G401.6 (cell line): ENCODE measurements at regions not wholly inside any gene's neighbourhood (a gene's known extent, or its start where the extent isn't known, plus 50 kb on each side); places are given as distances from the start of the nearest gene placed in this dataset.
"Not testable (repeated sequence)": the region's sequence is repeated elsewhere in the genome, so short reads cannot be mapped to it uniquely, and the experiment has no call there.

ENCODE experiments used
- FAIRE-seq: peaks from 2 replicates; lab custom pipeline; 2012; peaks lifted over from hg19 to GRCh38; lab: Jason Lieb, UNC

DNA sequence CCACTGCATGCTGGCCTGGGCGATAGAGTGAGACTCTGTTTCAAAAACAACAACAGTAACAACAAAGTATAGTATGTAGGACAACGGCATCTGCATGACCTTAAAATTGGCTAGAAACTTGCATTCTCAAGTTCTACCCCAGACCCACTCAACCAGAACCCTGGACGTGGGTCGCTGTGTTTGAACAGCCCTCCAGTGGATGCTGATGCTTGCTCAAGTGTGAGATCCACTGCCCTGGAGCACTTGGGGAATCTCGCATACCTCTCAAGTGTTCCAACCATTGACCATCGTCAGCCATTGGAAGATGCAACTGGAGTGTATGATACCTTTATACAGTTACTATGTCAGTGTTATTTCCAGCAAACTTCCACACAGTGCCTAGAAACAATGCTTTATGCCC, 435.9 kb downstream of the DCDC2C start:
- FAIRE-seq, result no peak

DNA sequence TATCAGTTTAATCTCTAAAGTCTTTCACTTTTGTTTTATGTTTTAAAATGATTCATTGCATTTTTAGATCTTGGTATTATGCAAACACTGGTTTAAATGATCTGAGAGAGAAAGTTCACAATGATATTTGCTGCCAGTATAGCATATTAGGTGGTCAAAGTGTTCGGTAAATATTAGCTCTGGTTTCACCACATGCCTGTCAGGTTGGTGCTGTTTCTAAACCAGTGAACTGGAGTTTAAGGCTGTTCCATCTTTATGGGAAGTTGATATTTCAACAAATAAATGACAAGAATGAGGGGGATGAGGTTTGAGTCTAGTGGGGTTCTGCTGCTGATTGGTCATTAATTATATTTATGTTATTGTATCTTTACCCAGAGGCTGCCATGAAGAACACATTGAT, 436.4 kb downstream of the DCDC2C start:
- FAIRE-seq, result no peak

GRCh38 chr2:4140281-4140970, 437.1 kb downstream of the DCDC2C start:
- no peak for FAIRE-seq

GRCh38 chr2:4144731-4145130, 441.4 kb downstream of the DCDC2C start:
- FAIRE-seq, result no peak

- no peak for FAIRE-seq
These were observed 448.1 kb downstream of the DCDC2C start for GRCh38 chr2:4151521-4151920.

- no peak for FAIRE-seq
These were observed 448.7 kb downstream of the DCDC2C start for GRCh38 chr2:4152051-4152450.

DNA sequence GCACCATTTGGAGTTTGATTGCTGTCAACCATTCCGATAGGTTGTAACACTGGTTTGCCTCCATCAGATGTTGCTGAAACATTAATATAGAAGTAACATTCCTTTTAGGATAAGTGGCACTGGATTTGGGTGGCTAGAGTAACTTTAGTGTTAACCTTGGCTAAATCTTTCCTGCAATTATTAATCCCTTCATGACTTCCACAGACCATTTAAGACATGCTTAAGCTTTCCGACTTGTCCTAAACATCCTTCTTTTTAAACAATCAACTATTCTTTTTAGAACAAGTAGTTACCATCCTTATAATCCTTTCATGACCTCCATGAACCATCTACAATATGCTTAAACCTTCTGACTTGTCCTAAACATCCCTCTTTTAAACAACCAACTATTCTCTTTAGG, 465.5 kb downstream of the DCDC2C start:
- no peak for FAIRE-seq

DNA sequence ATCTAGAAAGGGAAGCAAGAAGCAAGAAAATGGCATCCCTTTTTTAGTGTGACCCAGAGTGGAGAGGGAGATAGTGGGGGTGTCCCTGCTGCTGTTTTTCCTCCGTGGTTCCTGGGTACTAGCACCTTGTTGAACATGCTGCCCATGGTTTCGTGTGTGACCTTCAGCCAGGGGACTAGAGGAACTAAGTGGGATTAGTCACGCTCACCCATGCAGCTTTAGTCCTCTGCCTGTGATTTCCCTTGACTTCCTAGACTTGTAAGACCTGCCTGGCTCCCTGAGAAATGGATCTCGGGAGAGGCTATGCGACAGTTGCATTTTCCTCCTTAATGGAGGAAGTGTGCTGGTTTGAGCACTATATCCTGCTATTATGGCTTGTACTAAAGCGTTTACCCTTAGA, 471.4 kb downstream of the DCDC2C start:
- FAIRE-seq, result no peak

DNA sequence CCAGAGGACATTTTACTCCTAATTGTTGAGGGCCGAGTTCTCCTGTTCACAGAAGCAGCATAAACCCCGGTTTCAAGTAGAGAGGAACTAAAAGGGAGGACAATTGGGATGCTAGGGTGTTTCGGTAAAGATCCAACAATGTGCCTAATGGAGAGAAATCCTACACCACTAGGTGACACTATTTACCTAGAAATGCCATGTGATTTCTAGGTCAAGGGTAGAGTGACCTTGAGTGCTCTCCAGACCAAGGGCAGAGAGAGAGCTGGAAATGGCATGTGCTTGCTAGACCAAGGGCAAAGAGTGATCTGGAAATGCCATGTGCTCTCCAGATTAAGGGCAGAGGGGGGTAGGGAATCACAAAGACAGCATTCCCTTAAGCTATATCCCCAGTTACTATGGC, 472.0 kb downstream of the DCDC2C start:
- FAIRE-seq, result no peak

GRCh38 chr2:4180631-4181030, 477.3 kb downstream of the DCDC2C start:
- FAIRE-seq, result no peak

- FAIRE-seq, result no peak
These were observed 477.7 kb downstream of the DCDC2C start for GRCh38 chr2:4181062-4181461.

GRCh38 chr2:4188561-4188960, 485.2 kb downstream of the DCDC2C start:
- FAIRE-seq, result no peak

GRCh38 chr2:4190548-4190947, 487.2 kb downstream of the DCDC2C start:
- no peak for FAIRE-seq

GRCh38 chr2:4192119-4192518, 488.7 kb downstream of the DCDC2C start:
- FAIRE-seq, result no peak

DNA sequence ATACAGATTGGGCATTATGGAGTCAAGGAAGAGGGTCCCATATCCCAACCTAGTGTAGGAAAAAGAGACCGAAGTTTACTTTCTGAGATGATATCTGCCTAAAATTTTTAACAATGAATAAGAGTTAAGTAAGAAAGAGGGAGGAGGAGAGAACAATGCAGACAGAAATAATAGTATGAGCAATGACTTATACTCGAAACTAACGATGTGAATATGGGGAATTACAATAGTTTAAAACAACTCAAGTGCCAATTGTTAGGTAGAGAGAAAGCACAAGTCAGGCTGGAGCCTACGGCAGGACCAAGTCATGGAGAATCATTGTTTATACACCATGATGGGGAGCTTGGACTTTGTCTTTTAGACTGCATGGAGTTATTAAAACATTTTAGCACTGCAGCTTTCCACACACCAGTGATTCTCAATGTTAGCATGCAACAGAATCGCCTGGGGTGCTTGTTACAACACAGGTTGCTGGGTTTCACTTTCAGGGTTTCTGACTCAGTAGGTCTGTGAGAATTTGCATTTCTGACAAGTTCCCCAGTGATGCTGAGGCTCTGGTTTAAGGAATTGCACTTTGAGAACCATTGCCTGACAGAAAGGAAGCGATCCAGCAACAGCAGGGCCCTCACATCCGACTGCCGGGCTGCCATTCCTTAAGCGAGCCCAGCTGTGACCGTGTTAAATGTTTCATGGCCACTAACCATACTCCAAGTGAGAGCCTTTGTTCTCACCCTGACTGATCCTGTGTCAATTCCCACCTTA, 511.2 kb downstream of the DCDC2C start:
- FAIRE-seq, result no peak

DNA sequence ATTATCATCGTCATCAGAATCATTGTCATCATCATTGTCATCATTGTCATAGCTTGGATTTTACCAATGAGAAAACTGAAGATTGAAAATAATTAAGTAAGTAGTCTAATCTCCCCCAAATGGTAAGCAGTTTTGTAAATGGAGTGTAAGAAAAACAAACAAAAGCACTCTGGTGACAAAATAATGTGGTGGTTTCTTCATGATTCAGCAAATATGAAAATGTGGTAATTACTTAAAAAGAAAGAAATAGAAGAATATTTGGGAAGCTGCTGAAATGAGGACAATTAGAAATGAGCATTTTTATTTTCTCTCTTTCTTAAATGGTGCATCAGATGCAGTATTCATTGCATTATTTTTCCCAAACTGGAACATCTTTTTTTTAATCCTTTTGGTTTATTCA, 514.4 kb downstream of the DCDC2C start:
- FAIRE-seq, result no peak

- FAIRE-seq, result no peak
These were observed 515.7 kb downstream of the DCDC2C start for GRCh38 chr2:4219101-4219500.

DNA sequence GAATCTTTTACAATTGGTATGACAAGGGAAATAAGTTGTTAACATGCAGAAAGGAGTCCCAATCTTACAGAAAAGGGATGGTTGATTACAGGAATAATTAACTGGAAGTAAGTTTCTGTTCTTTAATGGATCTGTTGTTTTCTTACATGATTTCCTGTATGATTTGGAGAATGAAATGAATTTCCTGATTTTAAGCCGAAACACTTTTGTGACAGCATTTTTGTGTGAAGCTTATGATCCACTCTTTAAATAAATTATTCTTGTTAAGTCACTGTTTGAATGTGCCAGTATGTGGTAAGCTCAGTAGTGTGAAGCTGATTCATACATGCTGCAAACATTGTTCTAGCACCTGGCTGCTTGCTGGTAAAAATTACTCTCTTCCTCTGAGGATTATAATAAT, 516.2 kb downstream of the DCDC2C start:
- no peak for FAIRE-seq

- FAIRE-seq, result no peak
These were observed 518.1 kb downstream of the DCDC2C start for GRCh38 chr2:4221434-4221833.

- FAIRE-seq, result no peak
These were observed 518.5 kb downstream of the DCDC2C start for GRCh38 chr2:4221845-4222244.

- not testable (repeated sequence) for FAIRE-seq
These were observed 541.0 kb downstream of the DCDC2C start for GRCh38 chr2:4244422-4244821.

DNA sequence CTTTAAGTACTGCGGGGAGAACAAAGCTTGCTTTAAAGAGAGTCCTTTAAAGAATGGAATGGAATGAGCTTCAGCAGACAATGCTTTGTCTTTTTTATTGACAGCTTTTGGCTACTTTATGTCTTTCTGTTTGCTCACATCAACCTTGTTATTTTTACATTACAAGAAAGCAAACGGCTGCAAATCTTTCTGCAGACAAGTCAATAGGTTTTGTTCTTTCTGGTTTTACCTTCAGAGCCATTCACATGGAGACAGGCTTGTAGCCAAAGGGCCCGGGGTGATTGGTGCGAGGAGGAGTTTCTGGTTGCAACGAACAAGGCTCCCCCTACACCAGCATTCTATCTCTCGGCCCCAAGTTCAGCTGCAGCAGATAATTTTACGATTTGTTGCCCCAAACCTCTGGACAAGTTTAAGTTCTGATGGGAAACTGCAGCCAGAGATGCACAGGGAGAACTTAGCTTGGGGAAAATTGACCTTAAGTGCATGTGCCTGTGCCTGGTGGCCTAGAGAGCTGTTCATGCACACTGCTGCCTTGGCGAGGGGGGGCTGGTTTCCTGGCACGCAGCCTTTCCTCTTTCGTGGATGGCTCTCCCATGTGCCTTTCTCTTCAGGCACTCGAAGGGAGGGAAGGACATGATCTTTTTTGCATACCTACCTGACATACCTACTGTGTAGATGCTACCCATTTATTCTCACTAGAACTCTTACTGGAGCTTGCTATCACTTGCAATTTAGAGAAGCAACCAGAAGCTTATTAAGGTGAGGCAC, 543.2 kb downstream of the DCDC2C start:
- no peak for FAIRE-seq

DNA sequence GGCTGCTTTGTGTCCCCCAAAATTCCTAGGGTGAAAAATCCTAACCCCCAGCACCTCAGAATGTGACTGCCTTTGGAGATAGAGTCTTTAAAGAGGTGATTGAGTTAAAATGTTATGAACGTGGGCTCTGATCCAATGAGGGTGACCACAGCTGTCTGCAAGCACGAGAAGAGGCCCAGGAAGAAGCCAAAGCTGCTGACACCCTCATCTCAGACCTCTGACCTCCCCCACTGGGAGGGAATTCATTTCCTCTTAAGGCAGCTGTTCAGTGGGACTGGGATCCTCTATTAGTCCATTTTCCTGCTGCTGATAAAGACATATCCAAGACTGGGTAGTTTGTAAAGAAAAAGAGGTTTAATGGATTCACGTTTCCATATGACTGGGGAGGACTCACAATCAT, 544.4 kb downstream of the DCDC2C start:
- FAIRE-seq, result no peak
